Astrocyte (in vitro differentiated cells and primary cell): ENCODE measurements at regions not wholly inside any gene's neighbourhood (a gene's known extent, or its start where the extent isn't known, plus 50 kb on each side); places are given as distances from the start of the nearest gene placed in this dataset.

Experiments
- DNase-seq: peaks from one replicate; pipeline ENCODE4 v3.0.0-alpha.2; 2010; ENCODE audit warnings: low read depth
- FAIRE-seq: peaks from 2 replicates; lab custom pipeline; 2011; peaks lifted over from hg19 to GRCh38; lab: Jason Lieb, UNC
- H2AFZ ChIP-seq: 2 replicates; pipeline ENCODE4 v1.6.0; 2012; ENCODE audit warnings: low read depth, low read length, inconsistent platforms
- H3K27ac ChIP-seq: 2 replicates; pipeline ENCODE4 v1.5.1; 2011; ENCODE audit warnings: low read depth, low read length, inconsistent platforms
- H3K27me3 ChIP-seq: 2 replicates; pipeline ENCODE4 v1.6.0; 2011; ENCODE audit warnings: low read length, inconsistent platforms; ENCODE audit not compliant: insufficient read depth
- H3K36me3 ChIP-seq: 2 replicates; pipeline ENCODE4 v1.5.1; 2011; ENCODE audit warnings: low read length, inconsistent platforms; ENCODE audit not compliant: insufficient read depth
- H3K4me1 ChIP-seq: 2 replicates; pipeline ENCODE4 v1.5.1; 2011; ENCODE audit warnings: low read length, inconsistent platforms; ENCODE audit not compliant: insufficient read depth
- H3K4me2 ChIP-seq: 2 replicates; pipeline ENCODE4 v1.6.0; 2012; ENCODE audit warnings: low read length, inconsistent platforms
- H3K4me3 ChIP-seq: 2 replicates; pipeline ENCODE4 v1.5.1; 2011; ENCODE audit warnings: low read depth, mild to moderate bottlenecking, low read length, inconsistent platforms; ENCODE audit not compliant: insufficient read depth
- H3K79me2 ChIP-seq: 2 replicates; pipeline ENCODE4 v1.6.0; 2012; ENCODE audit warnings: mild to moderate bottlenecking, low read length, inconsistent platforms; ENCODE audit not compliant: insufficient read depth
- H3K9ac ChIP-seq: 2 replicates; pipeline ENCODE4 v1.6.0; 2012; ENCODE audit warnings: mild to moderate bottlenecking, low read length, inconsistent platforms
- H3K9me3 ChIP-seq: 2 replicates; pipeline ENCODE4 v1.5.1; 2012; ENCODE audit warnings: low read depth, mild to moderate bottlenecking, low read length, inconsistent platforms; ENCODE audit not compliant: insufficient read depth
- H4K20me1 ChIP-seq: 2 replicates; pipeline ENCODE4 v1.6.0; 2012; ENCODE audit warnings: low read length, inconsistent platforms; ENCODE audit not compliant: insufficient read depth
- H3K27ac Mint-ChIP-seq: one replicate; pipeline ENCODE4 v1.8.0; 2021; ENCODE audit warnings: mild to moderate bottlenecking, mixed read lengths; ENCODE audit not compliant: unreplicated experiment
- H3K27me3 Mint-ChIP-seq: one replicate; pipeline ENCODE4 v1.8.0; 2021; ENCODE audit warnings: low read depth, mixed read lengths; ENCODE audit not compliant: unreplicated experiment
- H3K36me3 Mint-ChIP-seq: one replicate; pipeline ENCODE4 v1.8.0; 2021; ENCODE audit warnings: low read depth, mixed read lengths; ENCODE audit not compliant: unreplicated experiment
- H3K4me1 Mint-ChIP-seq: one replicate; pipeline ENCODE4 v1.8.0; 2021; ENCODE audit warnings: low read depth, mixed read lengths; ENCODE audit not compliant: unreplicated experiment
- H3K4me3 Mint-ChIP-seq: one replicate; pipeline ENCODE4 v1.8.0; 2021; ENCODE audit warnings: mild to moderate bottlenecking, moderate library complexity, mixed read lengths; ENCODE audit not compliant: unreplicated experiment
- H3K9me3 Mint-ChIP-seq: one replicate; pipeline ENCODE4 v1.8.0; 2021; ENCODE audit warnings: mild to moderate bottlenecking, mixed read lengths; ENCODE audit not compliant: unreplicated experiment
- CTCF ChIP-seq: IDR thresholded peaks from 2 replicates; pipeline ENCODE4 v1.5.1; 2011; ENCODE audit warnings: low read depth, mild to moderate bottlenecking, inconsistent platforms, low read length, moderate library complexity; ENCODE audit not compliant: insufficient read depth
- EZH2 ChIP-seq: IDR thresholded peaks from 2 replicates; pipeline ENCODE4 v1.6.1; 2012; ENCODE audit warnings: mild to moderate bottlenecking, low read length, inconsistent platforms; ENCODE audit not compliant: insufficient read depth

- Histone ChIP-seq H3K4me1 (no peaks in the 10 kb centered on the region), H3K27me3 (no peaks in the 10 kb centered on the region), H3K4me2 (no peak overlapping the region), H4K20me1 (no peaks in the 10 kb centered on the region), H3K79me2 (no peaks in the 10 kb centered on the region), H3K36me3 (no peaks in the 10 kb centered on the region), H2AFZ (no peak overlapping the region), H3K4me3 (no peak overlapping the region), H3K27ac (no peak overlapping the region), H3K9me3 (no peaks in the 10 kb centered on the region), H3K9ac (no peak overlapping the region)
- FAIRE-seq, result no peak
- Mint-ChIP-seq H3K27me3 (peaks cover 5% of the 10 kb centered on the region), H3K36me3 (no peaks in the 10 kb centered on the region), H3K4me3 (no peak overlapping the region), H3K27ac (no peak overlapping the region), H3K4me1 (no peaks in the 10 kb centered on the region), H3K9me3 (no peaks in the 10 kb centered on the region)
- TF ChIP-seq CTCF (no peak), EZH2 (no peak)
- DNase-seq, result no peak
These were observed 669.1 kb upstream of the SALL1 start for GRCh38 chr16:51820176-51820575.

GRCh38 chr16:51818342-51818944, 667.4 kb upstream of the SALL1 start:
- Mint-ChIP-seq H3K36me3 (no peaks in the 10 kb centered on the region), H3K9me3 (no peaks in the 10 kb centered on the region), H3K27me3 (peaks cover 5% of the 10 kb centered on the region), H3K27ac (no peak overlapping the region), H3K4me3 (no peak overlapping the region), H3K4me1 (no peaks in the 10 kb centered on the region)
- Histone ChIP-seq H3K79me2 (no peaks in the 10 kb centered on the region), H3K4me3 (no peak overlapping the region), H3K36me3 (no peaks in the 10 kb centered on the region), H3K27ac (no peak overlapping the region), H3K4me2 (no peak overlapping the region), H4K20me1 (no peaks in the 10 kb centered on the region), H3K4me1 (no peaks in the 10 kb centered on the region), H3K9me3 (no peaks in the 10 kb centered on the region), H3K9ac (no peak overlapping the region), H3K27me3 (no peaks in the 10 kb centered on the region), H2AFZ (no peak overlapping the region)
- FAIRE-seq, result peak; percentile 54
- peak; percentile 4 for DNase-seq
- TF ChIP-seq CTCF (peak; percentile 71), EZH2 (no peak)

GRCh38 chr16:51816929-51817328, 665.9 kb upstream of the SALL1 start:
- Histone ChIP-seq H3K4me1 (no peaks in the 10 kb centered on the region), H3K27me3 (no peaks in the 10 kb centered on the region), H3K27ac (no peak overlapping the region), H3K36me3 (no peaks in the 10 kb centered on the region), H3K9ac (no peak overlapping the region), H2AFZ (no peak overlapping the region), H3K4me2 (no peak overlapping the region), H4K20me1 (no peaks in the 10 kb centered on the region), H3K4me3 (no peak overlapping the region), H3K79me2 (no peaks in the 10 kb centered on the region), H3K9me3 (no peaks in the 10 kb centered on the region)
- FAIRE-seq (no peak), DNase-seq (peak; percentile 4)
- TF ChIP-seq CTCF (no peak), EZH2 (no peak)
- no peaks in the 10 kb centered on the region for H3K4me1 Mint-ChIP-seq
- no peak overlapping the region for H3K27ac Mint-ChIP-seq
- no peak overlapping the region for H3K4me3 Mint-ChIP-seq
- H3K27me3 Mint-ChIP-seq, result peaks cover 4% of the 10 kb centered on the region
- no peaks in the 10 kb centered on the region for H3K9me3 Mint-ChIP-seq
- no peaks in the 10 kb centered on the region for H3K36me3 Mint-ChIP-seq
